OCI-M1 (cell line): ENCODE measurements at regions not wholly inside any gene's neighbourhood (a gene's known extent, or its start where the extent isn't known, plus 50 kb on each side); places are given as distances from the start of the nearest gene placed in this dataset.

ENCODE experiments used
- DNase-seq: peaks from one replicate; lab custom pipeline; 2025; lab: John Stamatoyannopoulos, UW

DNA sequence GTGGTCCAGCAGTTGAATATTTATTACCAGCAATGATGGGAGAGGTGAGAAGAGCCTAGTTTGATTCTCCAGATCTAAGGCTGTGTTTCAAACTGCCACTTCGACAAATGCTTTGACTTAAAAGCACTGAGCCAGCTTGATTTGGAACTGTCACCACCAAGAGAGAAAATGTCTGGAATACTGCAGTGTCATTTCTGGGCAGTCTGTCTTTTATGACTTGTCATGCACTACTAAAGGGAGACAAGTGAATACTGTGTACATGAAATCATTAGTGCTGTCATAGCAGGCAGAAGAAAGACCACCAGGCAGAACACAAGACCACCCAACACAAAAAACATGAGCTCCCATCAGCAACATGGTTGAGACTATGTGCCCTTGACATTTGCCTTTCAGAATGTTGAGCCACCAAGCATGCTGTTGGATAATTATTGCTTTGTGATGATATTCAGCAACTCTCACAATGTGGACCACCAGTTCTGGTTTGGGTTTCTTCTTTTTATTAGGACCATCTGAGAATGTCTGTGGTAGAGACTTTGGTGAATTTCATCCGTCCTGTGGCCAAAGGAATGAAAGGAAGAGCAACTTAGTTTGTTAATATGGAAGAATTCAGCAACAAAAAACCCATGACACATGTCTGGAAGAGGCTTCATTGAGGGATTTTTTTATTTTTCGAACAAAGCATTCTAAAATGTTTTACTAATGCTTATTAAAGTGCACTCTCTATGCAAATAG is 125.8 kb downstream of the NTMT2 start:
- no peak for DNase-seq

DNA sequence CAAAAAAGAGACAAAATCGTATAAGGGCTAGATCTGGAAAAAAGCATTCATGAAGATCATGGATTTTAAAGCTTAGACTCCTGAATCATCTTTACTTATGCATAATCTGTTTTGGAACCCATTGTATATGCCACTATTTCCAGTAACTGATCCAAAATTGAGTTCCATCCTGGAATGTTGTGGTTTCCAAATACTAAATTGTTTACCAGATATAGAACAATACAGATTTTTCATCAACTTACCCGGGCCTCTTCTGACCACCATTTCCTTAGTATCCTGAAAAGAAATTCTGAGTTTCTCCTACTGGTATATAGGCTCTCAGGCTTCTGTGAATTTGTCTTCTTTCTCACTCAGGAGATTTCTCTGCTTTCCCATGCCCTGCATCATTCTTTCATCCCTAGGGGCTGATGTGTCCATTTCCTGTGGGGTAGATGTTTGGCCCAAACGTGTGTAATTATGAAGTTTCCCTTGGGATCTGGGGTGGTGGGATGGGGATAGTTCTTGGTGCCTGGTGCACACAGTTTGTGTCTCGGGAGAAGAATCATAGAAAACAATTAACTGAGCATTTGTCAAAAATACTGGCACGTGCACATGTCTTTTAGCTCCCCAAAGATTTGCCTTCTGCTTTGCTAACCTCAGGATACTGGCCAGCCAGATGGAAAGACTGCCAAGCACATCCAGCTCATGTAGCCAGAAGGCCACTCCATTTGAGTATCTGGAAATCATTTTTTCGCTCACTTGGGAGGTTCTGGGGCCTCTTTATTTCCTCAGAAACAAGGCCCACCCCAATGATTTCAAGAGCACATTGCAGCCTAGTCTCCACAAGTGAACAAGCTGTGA is 127.8 kb downstream of the NTMT2 start:
- DNase-seq, result no peak

DNA sequence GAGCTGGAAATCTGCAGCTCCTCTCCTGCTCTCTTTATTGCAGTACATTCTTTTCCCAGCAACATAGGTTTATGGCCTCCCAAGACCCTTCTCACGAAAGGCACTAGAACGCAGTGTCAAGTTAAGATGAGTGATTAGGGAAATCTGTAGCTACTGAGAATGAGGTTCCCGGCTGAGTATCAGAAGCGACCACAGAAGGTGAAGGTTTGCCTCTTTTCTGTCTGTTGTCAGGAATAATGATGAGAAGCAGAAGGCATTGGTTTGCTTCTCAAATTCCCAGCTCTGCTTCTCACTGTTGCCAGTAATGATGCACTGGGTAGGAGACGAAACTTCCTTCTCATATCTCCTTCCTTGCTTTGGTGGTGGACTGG is 128.4 kb downstream of the NTMT2 start:
- DNase-seq, result no peak

DNA sequence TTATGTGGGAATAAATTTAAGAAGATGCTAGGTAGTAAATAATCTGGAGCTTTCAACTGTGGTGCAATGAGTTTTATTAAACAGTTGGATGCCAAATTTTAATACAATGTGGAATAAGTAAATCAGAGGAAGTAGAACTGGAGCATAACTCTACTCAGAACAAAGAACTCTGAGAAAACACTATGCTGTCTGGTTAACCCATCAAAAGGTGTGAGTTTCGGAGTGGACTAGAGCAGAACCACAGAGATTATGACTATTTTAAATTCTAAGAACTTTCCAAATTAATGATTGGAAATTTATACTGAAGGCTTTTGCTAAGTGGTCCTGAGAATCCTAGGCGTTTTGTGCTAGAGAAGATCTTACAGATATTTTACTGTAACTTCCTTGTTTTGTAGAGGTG is 132.2 kb downstream of the NTMT2 start:
- DNase-seq, result no peak

DNA sequence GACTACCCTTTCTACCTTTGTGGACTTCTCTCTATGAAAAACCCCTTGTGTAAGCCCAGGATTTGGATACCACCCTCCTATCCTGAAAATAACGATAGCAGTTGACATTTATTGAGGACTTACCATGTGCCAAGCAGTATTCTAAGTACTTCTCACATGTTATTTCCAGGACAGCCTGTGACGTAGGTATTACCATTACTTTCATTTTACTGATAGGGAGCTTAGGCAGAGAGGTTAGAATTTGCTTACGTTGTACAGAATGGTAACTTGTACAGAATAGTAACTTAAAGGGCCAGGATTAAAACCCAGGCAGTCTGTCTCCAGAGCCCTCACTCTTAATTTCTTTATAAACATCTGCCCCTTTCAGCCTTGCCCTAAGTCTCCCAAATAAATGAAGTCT is 138.3 kb downstream of the NTMT2 start:
- peak; percentile 24 for DNase-seq

DNA sequence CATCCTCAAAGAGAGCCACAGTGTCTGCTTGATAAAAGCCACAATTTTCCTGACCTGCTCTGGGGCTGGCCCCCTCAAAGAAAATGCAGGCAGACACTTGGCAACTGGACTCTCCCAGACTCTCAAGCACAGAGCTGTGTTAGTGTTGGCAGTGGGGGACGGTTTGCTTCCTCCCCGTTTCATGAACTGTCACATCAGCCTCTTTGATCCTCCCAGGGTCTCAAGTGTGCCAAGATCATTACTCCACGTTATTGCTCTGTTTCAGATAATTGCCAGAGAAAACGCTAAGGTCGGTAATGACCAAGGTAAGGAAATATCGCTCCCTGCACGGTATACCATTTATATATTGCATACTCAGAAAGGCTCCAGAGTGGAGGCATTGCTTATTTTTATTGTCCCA is 138.8 kb downstream of the NTMT2 start:
- DNase-seq, result no peak

DNA sequence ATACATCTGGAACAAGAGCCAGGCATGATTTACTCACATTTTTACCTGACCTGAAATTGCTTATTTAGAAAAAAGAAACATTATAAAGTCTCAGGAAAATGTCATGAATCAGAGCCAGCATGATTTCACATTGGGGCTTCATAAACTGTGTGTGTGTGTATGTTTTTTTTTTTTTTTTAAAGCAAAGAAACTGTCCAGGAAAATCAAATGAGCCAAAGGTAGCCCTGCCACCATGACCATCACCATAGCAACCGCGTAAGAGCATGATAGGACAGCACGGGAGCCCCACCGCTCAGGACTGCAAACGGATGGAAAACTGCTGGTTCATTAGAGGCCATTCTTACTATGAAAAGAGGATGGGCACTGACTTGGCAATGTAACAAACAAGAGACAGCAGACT is 139.2 kb downstream of the NTMT2 start:
- no peak for DNase-seq

DNA sequence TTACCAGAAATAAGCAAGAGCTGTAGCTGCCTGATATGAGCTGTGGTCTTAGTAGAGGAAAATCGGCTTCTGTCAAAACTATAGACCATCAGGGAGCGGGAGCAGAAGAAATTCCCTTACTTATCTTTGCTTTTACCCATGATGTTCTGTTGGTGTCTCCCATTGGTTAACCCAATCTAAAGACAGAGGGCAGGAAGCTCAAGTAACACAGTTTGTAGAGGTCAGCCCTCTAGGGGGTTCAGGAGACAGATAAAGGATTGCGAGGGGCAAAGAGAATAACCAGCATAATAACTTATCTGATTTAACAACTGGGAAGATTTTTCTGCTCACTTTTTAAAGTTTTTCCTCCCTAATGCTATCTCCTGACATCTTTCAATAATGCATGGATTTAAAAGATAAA is 142.4 kb downstream of the NTMT2 start:
- DNase-seq, result no peak

DNA sequence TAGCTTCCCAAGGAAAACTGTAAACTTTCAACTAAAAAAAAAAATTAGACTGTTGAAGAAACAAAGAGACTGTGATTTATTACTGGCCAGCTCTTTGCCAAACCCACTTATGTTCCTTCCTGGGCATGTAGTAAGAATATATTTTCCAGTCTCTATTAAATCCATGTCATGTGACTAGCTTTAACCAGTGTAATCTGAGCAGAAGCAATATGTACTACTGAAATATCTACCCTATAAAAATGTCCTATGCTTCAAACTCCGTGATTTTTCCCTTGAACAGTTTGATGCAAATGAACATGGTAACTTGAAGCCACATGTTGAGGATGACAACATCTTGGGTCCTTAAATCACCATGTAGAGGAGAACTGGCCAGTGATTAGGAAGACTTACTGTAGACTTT is 144.5 kb downstream of the NTMT2 start:
- DNase-seq, result no peak

DNA sequence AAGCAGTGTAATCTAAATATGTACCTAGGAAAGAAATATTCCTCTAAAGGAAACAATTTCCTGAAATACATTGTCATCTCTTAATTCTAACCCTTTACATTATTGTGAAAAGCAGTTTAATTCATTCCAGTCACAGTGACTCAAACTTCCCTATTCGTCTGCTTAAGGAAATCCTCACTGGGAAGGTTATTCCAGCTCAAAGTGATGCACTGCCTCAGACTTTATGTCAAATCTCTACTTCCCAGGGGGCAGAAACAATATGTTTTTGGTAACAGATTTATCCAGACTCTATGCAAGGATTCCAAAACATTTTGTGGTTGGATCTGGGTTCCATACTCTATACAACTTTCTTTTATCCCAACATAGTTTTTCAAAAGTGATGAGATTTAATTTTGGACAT is 145.2 kb downstream of the NTMT2 start:
- DNase-seq, result no peak

DNA sequence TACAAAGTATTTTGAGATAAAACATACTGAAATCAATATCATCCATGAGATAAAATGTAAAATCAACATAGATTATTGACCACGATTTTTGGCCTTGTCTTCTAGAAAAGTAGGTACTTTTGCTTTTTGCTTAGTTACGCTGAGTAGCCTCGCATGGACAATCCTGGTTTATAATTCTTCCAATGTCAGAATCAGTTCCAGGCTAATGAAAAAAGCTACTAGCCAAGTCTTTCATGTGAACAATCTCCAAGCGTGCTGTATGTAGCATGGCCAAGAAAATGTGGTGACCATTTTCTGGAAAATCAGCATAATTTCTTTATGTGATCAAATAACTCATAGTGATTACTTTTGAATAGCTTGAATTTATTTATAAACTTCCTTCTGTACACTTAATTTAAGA is 145.8 kb downstream of the NTMT2 start:
- DNase-seq, result no peak

DNA sequence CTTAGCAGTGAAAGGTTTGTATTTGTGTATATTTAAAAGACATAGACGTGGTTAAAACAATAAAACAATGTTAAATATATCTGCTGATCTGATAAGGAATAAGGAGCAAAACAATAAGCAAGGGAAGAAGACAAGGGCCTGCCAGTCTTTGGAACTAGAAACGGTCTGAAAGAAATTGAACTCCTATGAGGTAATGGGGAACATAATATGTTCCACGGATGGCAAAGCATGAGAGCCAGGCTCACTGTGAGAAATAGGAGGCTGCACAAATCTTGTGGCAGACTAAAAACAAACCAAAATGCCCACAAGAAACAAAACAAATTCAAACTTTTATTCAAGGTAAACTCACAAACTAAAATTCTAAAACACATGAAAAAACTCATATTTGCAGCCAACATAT is 150.5 kb downstream of the NTMT2 start:
- no peak for DNase-seq

DNA sequence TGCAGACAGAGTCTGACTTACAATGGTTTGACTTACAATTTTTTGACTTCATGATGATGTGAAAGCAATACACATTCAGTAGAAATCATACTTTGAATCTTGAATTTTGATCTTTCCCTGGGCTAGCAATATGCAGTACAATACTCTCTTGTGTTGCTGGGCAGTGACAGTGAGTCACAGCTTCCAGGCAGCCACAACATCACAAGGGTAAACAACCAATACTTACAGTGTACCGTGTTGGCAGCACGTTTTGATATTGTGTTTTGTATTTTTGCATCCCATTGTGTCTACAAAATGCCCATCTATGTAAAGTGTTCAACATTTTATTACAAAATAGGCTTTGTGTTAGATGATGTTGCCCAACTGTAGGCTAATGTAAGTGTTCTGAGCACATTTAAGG is 150.9 kb downstream of the NTMT2 start:
- DNase-seq, result no peak

DNA sequence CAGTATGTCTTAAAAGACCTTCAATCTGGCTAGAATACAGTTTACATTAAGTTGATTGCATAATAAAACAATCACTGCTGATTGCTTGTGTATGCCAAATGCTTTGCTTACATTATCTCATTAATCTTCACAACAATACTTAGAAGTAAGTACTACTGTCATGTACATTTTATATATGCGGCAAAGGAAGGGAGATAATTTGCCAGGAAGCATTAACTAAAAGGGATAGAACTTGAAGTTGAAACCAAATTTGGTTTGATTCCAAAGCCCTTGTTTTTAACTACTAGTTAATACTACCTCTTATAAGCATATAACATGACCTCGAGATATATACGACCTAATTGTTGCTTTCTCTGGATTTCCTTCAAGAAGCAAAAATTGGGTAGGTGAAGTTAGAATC is 155.8 kb downstream of the NTMT2 start:
- no peak for DNase-seq

DNA sequence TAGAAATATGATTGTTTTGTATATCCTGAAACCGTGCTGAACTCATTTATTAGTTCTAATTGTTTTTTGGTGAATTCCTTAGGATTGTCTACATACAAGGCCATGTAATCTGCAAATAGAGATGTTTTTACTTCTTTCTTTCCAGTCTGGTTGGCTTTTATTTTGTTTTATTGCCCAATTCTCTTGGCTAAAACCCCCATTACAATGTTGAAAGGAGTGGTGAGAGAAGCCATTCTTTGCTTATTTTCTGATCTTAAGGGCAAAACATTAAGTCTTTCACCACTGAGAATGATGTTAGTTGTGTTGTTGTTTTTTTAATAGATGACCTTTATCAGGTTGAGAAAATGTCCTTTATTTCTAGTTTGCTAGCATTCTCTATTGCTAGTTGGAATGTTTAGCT is 157.3 kb downstream of the NTMT2 start:
- no peak for DNase-seq

DNA sequence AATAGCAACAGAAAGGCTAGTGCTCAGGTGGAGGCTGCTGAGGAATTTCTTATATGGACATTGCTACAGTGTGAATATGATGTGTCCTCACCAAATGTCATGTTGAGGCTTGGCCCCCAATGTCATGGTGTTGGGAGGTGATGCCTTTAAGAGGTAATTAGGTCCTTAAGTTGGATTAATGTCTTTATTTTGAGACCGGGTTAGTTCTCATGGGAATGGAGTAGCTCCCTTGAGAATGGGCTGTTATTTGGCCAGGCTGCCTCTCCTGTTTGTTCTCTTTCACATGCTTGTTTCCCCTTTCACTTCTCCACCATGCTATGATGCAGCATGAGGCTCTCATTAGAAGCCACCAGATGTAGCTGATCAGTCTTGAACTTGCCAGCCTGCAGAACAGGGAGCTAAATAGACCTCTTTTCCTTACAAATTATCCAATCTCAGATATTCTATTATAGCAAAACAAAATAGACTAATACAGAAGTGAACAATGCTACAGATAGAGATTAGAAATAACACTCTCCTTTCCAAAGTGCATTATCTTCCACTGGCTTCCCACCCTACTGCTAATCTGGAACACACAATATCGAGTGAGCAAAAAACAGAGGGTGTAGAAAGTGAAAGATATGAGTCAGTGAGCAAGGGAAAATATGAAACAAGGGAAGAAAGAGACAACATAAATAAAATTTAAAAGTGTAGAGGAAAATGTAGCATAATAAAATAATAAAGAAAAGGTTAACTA is 160.2 kb downstream of the NTMT2 start:
- DNase-seq, result peak; percentile 20

DNA sequence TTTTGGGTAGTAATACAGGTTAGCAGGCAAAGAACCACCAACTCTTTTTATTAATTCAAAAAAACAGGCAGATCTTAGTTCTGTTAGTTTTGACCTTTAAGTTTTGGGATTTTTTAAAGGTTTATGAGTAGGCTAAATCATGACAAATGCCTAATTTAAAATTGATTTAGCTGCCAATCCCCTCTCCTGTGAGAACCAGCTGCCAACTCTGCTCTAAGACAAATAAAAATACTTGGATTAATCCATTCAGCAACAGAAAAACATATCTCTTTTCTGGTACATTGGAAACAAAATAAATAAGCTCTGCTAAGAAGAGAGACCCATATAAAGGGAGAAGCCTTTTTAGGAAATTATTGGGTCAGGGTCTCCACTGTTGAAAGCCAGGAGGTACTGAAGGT is 160.8 kb downstream of the NTMT2 start:
- DNase-seq, result no peak

DNA sequence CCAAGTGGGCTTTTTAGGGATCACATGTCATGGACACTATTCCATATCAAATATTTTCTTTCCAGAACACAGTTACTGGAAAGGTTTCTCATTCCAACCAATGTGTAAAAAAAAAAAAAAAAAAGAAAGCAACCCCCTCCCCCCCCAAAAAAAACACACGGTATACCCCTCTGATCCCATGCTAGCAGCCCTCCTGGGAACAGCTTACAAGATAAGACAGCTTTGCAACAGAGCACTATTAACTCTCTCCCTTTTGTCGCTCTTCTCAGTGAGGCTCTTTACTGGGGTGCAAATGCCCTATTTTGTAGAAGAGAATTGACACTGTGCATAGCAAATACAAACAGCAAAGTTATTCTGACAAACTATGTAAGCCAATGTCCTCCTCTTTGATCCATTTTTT is 161.2 kb downstream of the NTMT2 start:
- DNase-seq, result no peak

DNA sequence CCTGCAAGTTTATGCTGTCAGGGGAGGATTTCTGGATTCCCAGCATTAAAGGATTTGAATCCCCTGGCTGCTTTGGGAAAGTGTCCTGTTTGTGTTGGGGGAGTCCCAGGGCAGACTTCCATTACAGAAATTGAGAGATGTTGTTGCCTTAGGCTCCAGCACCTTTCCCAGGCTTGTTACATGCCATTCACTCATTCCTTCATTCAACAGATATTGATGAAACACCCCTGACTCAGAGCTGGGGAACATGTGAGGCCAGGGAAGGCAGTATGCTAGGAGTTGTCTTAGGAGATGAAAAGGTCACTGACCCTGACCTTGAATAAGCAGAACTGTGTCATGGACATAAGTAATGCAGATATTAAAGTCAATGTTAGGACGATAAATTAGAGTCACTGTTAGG is 161.7 kb downstream of the NTMT2 start:
- no peak for DNase-seq

DNA sequence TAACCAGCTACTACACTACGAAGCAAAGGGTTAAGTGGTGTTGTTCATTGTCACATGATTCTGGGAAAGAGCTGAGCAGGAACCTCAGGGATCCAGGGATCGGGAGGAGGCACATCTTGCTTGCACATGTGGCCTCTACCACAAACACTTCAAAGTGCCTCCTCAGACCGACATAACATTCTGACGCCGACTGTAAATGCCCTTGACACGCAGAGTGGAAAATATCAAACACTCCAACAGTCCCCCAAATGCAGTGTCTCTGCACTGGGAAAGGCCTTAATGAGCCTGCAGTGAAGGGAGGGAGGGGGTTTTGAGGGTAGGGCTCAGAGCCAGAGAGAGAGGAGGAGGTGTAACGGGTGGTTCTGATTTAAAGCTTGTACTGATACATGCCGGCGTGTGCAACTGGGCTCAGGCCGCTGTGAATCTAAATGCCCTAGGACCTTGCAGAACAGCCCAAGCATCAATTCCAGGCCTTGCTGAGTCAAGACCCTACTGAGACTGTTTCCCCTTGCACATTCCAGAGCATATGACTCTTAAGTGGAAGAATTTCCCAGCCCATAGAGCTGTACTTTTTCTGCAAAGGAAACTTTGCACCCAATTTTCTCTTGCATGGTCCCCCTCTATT is 163.7 kb downstream of the NTMT2 start:
- no peak for DNase-seq

DNA sequence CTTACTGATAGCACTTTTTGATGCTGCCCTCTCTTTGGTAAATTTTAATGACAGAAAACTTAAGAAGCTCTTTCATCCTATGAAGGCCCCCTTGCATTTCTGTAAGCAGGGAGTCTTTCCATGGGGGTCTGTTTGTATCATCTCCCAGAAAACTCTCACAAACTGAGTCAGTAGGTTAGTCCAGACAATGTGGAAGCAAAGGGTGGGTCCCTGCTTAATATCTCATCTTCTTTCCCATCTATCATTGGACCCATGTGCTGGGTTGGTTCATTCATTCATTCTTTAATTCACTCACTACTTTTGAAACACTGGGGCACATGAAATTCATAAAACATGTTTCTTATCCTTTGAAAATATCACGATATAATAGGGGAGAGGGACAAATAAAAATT is 164.3 kb downstream of the NTMT2 start:
- DNase-seq, result no peak

DNA sequence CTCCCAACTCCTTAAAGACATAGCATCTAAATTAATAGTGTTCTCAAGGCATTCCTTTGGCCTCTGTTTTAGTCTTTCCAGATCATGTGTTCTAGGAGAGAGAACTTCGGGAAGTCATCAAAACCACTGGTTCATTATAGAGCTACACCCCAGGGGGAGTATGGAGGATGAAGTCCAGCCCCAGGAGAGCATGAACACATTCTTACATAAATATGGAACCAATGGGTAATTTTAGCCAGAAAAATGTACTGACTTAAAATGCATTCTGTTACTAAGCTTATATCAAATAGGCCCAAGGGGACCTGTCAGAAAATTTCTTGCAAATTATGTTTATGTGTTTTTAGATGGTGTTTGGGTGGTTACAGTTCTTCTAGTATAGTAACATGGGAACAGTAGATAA is 165.2 kb downstream of the NTMT2 start:
- DNase-seq, result no peak

DNA sequence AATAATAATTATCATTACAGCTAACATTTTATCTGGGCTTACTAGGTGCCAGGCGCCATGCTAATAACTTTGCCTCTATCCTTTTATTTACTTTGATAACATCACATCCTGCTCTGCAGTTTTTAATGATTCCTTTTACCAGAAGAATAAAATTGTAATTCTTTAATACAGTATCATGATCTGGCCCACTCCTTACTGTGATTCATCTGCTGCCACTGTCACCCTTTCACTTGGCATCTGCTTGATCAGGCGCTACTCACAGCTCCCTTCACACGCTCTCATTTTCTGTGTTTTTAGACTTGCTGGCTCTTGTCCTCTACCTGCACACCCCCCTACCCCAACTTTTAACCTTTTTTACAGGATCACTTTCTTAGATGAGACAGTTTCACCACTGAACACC is 167.5 kb downstream of the NTMT2 start:
- no peak for DNase-seq
